Lower lobe of right lung (tissue), 2 donors: ENCODE measurements at regions not wholly inside any gene's neighbourhood (a gene's known extent, or its start where the extent isn't known, plus 50 kb on each side); places are given as distances from the start of the nearest gene placed in this dataset.

Experiments used
- ATAC-seq, 2 donors: fragments of 200-7000 bp; cut with Tn5 transposase; one replicate each; pipeline ENCODE4 v1.9.1; 2020 to 2022; ENCODE audit warnings: mild to moderate bottlenecking in 2 of 2, moderate library complexity in 2 of 2
- DNase-seq: peaks from one replicate; pipeline ENCODE4 v3.0.0-alpha.2; 2020
- H3K27ac ChIP-seq: fragments of 200-600 bp; one replicate; pipeline ENCODE4 v1.8.0; 2022
- H3K27me3 ChIP-seq: fragments of 200-600 bp; one replicate; pipeline ENCODE4 v1.8.0; 2022; ENCODE audit warnings: low read depth
- H3K36me3 ChIP-seq: fragments of 200-600 bp; one replicate; pipeline ENCODE4 v1.8.0; 2022; ENCODE audit warnings: mild to moderate bottlenecking
- H3K4me1 ChIP-seq: fragments of 200-600 bp; one replicate; pipeline ENCODE4 v1.8.0; 2022
- H3K4me3 ChIP-seq: fragments of 200-600 bp; one replicate; pipeline ENCODE4 v1.8.0; 2022; ENCODE audit warnings: mild to moderate bottlenecking
- H3K9me3 ChIP-seq: fragments of 200-600 bp; one replicate; pipeline ENCODE4 v1.8.0; 2022
- CTCF ChIP-seq: fragments of 200-600 bp; IDR thresholded peaks from one replicate; pipeline ENCODE4 v1.8.0; 2022; ENCODE audit warnings: antibody characterized with exemption, mild to moderate bottlenecking
- intact Hi-C: fragments of 100-400 bp; cut with DNase I; formaldehyde crosslinking; loops from one replicate; pipeline ENCODE4 v1.11.0; 2022
- donor health status: DM: no; HTN: yes; CAD: no; lungs with severe emphysema.

- TF ChIP-seq CTCF: no peak
- DNase-seq (no peak), ATAC-seq (no peak)
- Histone ChIP-seq H3K4me1 (no peaks in the 10 kb centered on the region), H3K4me3 (no peak overlapping the region), H3K9me3 (no peaks in the 10 kb centered on the region), H3K27me3 (peaks cover 4% of the 10 kb centered on the region), H3K27ac (no peak overlapping the region), H3K36me3 (no peaks in the 10 kb centered on the region)
- intact Hi-C loops: no loop called here
These were observed 263.8 kb upstream of the ATP5MC3 start for GRCh38 chr2:175445281-175445680.

GRCh38 chr2:175442441-175442840 is 260.9 kb upstream of the ATP5MC3 start:
- Histone ChIP-seq H3K9me3 (no peaks in the 10 kb centered on the region), H3K4me3 (no peak overlapping the region), H3K4me1 (no peaks in the 10 kb centered on the region), H3K36me3 (no peaks in the 10 kb centered on the region), H3K27me3 (peaks cover 4% of the 10 kb centered on the region), H3K27ac (no peak overlapping the region)
- no peak for DNase-seq
- no peak for ATAC-seq
- intact Hi-C loops: no loop called here
- no peak for TF ChIP-seq CTCF

GRCh38 chr2:175441181-175441761 is 259.8 kb upstream of the ATP5MC3 start:
- H3K27ac ChIP-seq: no peak overlapping the region
- intact Hi-C loops: no loop called here
- DNase-seq (no peak), ATAC-seq (no peak)
- no peak overlapping the region for H3K4me3 ChIP-seq
- no peaks in the 10 kb centered on the region for H3K9me3 ChIP-seq
- no peaks in the 10 kb centered on the region for H3K36me3 ChIP-seq
- no peak for TF ChIP-seq CTCF
- peaks cover 4% of the 10 kb centered on the region for H3K27me3 ChIP-seq
- no peaks in the 10 kb centered on the region for H3K4me1 ChIP-seq

GRCh38 chr2:175439416-175439815 is 257.9 kb upstream of the ATP5MC3 start:
- H3K9me3 ChIP-seq: no peaks in the 10 kb centered on the region
- H3K27ac ChIP-seq: no peak overlapping the region
- peaks cover 4% of the 10 kb centered on the region for H3K27me3 ChIP-seq
- TF ChIP-seq CTCF: no peak
- H3K4me1 ChIP-seq: no peaks in the 10 kb centered on the region
- DNase-seq (no peak), ATAC-seq (no peak)
- H3K4me3 ChIP-seq: no peak overlapping the region
- intact Hi-C loops: no loop called here
- no peaks in the 10 kb centered on the region for H3K36me3 ChIP-seq

- H3K27me3 ChIP-seq: no peaks in the 10 kb centered on the region
These were observed 255.7 kb upstream of the ATP5MC3 start for GRCh38 chr2:175437167-175437566.

More at GRCh38 chr2:175437167-175437566, 255.7 kb upstream of the ATP5MC3 start:
- no peak for ATAC-seq
- no peak for TF ChIP-seq CTCF
- H3K4me1 ChIP-seq: no peaks in the 10 kb centered on the region
- intact Hi-C loops: no loop called here
- no peaks in the 10 kb centered on the region for H3K36me3 ChIP-seq
- H3K9me3 ChIP-seq: no peaks in the 10 kb centered on the region
- H3K4me3 ChIP-seq: no peak overlapping the region
- DNase-seq: no peak
- no peak overlapping the region for H3K27ac ChIP-seq
